H1 (cell line): ENCODE measurements at regions not wholly inside any gene's neighbourhood (a gene's known extent, or its start where the extent isn't known, plus 50 kb on each side); places are given as distances from the start of the nearest gene placed in this dataset.

Source experiments
- ATF2 ChIP-seq: IDR thresholded peaks from 2 replicates; pipeline ENCODE4 v1.6.1; 2012; ENCODE audit warnings: low read length, inconsistent platforms
- ATF3 ChIP-seq: IDR thresholded peaks from 2 replicates; pipeline ENCODE4 v1.6.1; 2011; ENCODE audit warnings: low read depth, mild to moderate bottlenecking, low read length; ENCODE audit not compliant: insufficient read depth
- CHD2 ChIP-seq: IDR thresholded peaks from 2 replicates; pipeline ENCODE4 v1.6.1; 2012; ENCODE audit warnings: low read length, improper control_type of control experiment
- CTCF ChIP-seq, 3 experiments: IDR thresholded peaks; 1 replicate in 2 of 3; 2 replicates in 1 of 3; pipeline versions ENCODE4 v1.5.1 to v1.6.1; 2011; ENCODE audit warnings: low read length in 3 of 3, mild to moderate bottlenecking in 3 of 3, inconsistent platforms in 2 of 3, low read depth in 1 of 3, moderate library complexity in 1 of 3; ENCODE audit not compliant: insufficient read depth in 1 of 3; ENCODE audit errors: control extremely low read depth in 1 of 3
- EP300 ChIP-seq, 2 experiments: IDR thresholded peaks; 1 replicate in 1 of 2; 2 replicates in 1 of 2; pipeline ENCODE4 v1.6.1; 2011 to 2012; ENCODE audit warnings: low read depth in 2 of 2, low read length in 2 of 2, mild to moderate bottlenecking in 2 of 2, borderline replicate concordance in 1 of 2, inconsistent platforms in 1 of 2, moderate library complexity in 1 of 2
- POLR2A ChIP-seq, 2 experiments: IDR thresholded peaks; 1 replicate in 1 of 2; 2 replicates in 1 of 2; pipeline ENCODE4 v1.6.1; 2011; ENCODE audit warnings: low read depth in 2 of 2, low read length in 2 of 2, mild to moderate bottlenecking in 2 of 2; ENCODE audit errors: control extremely low read depth in 1 of 2
- POLR2AphosphoS5 ChIP-seq: IDR thresholded peaks from 2 replicates; pipeline ENCODE4 v1.6.1; 2011; ENCODE audit warnings: low read depth, low read length
- RAD21 ChIP-seq, 2 experiments: IDR thresholded peaks in 1 of 2; conservative IDR thresholded peaks in 1 of 2; 2 replicates each; pipeline ENCODE4 v1.6.1; 2011; ENCODE audit warnings: low read depth in 2 of 2, low read length in 2 of 2, improper control_type of control experiment in 1 of 2, inconsistent platforms in 1 of 2, mild to moderate bottlenecking in 1 of 2, moderate library complexity in 1 of 2
- USF2 ChIP-seq: IDR thresholded peaks from 2 replicates; pipeline ENCODE4 v1.6.1; 2011; ENCODE audit warnings: low read length, improper control_type of control experiment
- YY1 ChIP-seq: IDR thresholded peaks from 2 replicates; pipeline ENCODE4 v1.6.1; 2011; ENCODE audit warnings: low read depth, mild to moderate bottlenecking, low read length

- TF ChIP-seq ATF2 (no peak), EP300 (IDR thresholded peaks at IDR 0.05; ENCODE audit: borderline replicate concordance in 1 of 2, low read depth in 2 of 2, low read length in 2 of 2) (no peak), ATF3 (no peak), CTCF (IDR thresholded peaks at IDR 0.05; ENCODE audit: control extremely low read depth in 1 of 3, insufficient read depth in 1 of 3, low read depth in 1 of 3, low read length in 3 of 3) (no peak), USF2 (no peak), CHD2 (no peak), YY1 (no peak), POLR2A (IDR thresholded peaks at IDR 0.05; ENCODE audit: control extremely low read depth in 1 of 2, low read depth in 2 of 2, low read length in 2 of 2) (no peak), POLR2AphosphoS5 (no peak), RAD21 (IDR thresholded peaks at IDR 0.05 in 1 of 2, conservative IDR thresholded peaks at IDR 0.05 in 1 of 2; ENCODE audit: low read depth in 2 of 2, low read length in 2 of 2) (no peak)
Measured at GRCh38 chr22:42321908-42322561, 51.6 kb upstream of the TCF20 start.
